Lower lobe of right lung (tissue), 2 donors: ENCODE measurements at regions not wholly inside any gene's neighbourhood (a gene's known extent, or its start where the extent isn't known, plus 50 kb on each side); places are given as distances from the start of the nearest gene placed in this dataset.

Experiments
- ATAC-seq, 2 donors: fragments of 200-7000 bp; cut with Tn5 transposase; one replicate each; pipeline ENCODE4 v1.9.1; 2020 to 2022; ENCODE audit warnings: mild to moderate bottlenecking in 2 of 2, moderate library complexity in 2 of 2
- DNase-seq: peaks from one replicate; pipeline ENCODE4 v3.0.0-alpha.2; 2020
- H3K27ac ChIP-seq: fragments of 200-600 bp; one replicate; pipeline ENCODE4 v1.8.0; 2022
- H3K27me3 ChIP-seq: fragments of 200-600 bp; one replicate; pipeline ENCODE4 v1.8.0; 2022; ENCODE audit warnings: low read depth
- H3K36me3 ChIP-seq: fragments of 200-600 bp; one replicate; pipeline ENCODE4 v1.8.0; 2022; ENCODE audit warnings: mild to moderate bottlenecking
- H3K4me1 ChIP-seq: fragments of 200-600 bp; one replicate; pipeline ENCODE4 v1.8.0; 2022
- H3K4me3 ChIP-seq: fragments of 200-600 bp; one replicate; pipeline ENCODE4 v1.8.0; 2022; ENCODE audit warnings: mild to moderate bottlenecking
- H3K9me3 ChIP-seq: fragments of 200-600 bp; one replicate; pipeline ENCODE4 v1.8.0; 2022
- CTCF ChIP-seq: fragments of 200-600 bp; IDR thresholded peaks from one replicate; pipeline ENCODE4 v1.8.0; 2022; ENCODE audit warnings: antibody characterized with exemption, mild to moderate bottlenecking
- intact Hi-C: fragments of 100-400 bp; cut with DNase I; formaldehyde crosslinking; loops from one replicate; pipeline ENCODE4 v1.11.0; 2022
- donor health status: DM: no; HTN: yes; CAD: no; lungs with severe emphysema.

GRCh38 chr22:27152883-27153282 is 495.5 kb downstream of the MIAT start:
- ATAC-seq = no peak

GRCh38 chr22:27153386-27153785 is 496.0 kb downstream of the MIAT start:
- ATAC-seq = no peak
- peaks cover 3% of the 10 kb centered on the region for H3K9me3 ChIP-seq
- no peak overlapping the region for H3K4me3 ChIP-seq
- H3K4me1 ChIP-seq = peaks cover 19% of the 10 kb centered on the region
- intact Hi-C loops = no loop called here
- peaks cover 5% of the 10 kb centered on the region for H3K27me3 ChIP-seq
- no peak for TF ChIP-seq CTCF
- no peak for DNase-seq
- H3K27ac ChIP-seq = no peak overlapping the region
- no peaks in the 10 kb centered on the region for H3K36me3 ChIP-seq

More at GRCh38 chr22:27152883-27153282, 495.5 kb downstream of the MIAT start:
- Histone ChIP-seq H3K27ac (no peak overlapping the region), H3K4me1 (peaks cover 19% of the 10 kb centered on the region), H3K4me3 (no peak overlapping the region), H3K9me3 (peaks cover 3% of the 10 kb centered on the region), H3K27me3 (peaks cover 5% of the 10 kb centered on the region), H3K36me3 (no peaks in the 10 kb centered on the region)
- TF ChIP-seq CTCF = no peak
- DNase-seq = no peak
- intact Hi-C loops = no loop called here

GRCh38 chr22:27154717-27155116 is 497.3 kb downstream of the MIAT start:
- peaks cover 8% of the 10 kb centered on the region for H3K27me3 ChIP-seq
- intact Hi-C loops = no loop called here
- no peak for TF ChIP-seq CTCF
- H3K27ac ChIP-seq = no peak overlapping the region
- no peaks in the 10 kb centered on the region for H3K36me3 ChIP-seq
- DNase-seq = no peak
- H3K4me3 ChIP-seq = no peak overlapping the region
- peaks cover 18% of the 10 kb centered on the region for H3K4me1 ChIP-seq
- ATAC-seq = no peak
- peaks cover 3% of the 10 kb centered on the region for H3K9me3 ChIP-seq

- intact Hi-C loops = no loop called here
- no peak for TF ChIP-seq CTCF
- no peak for ATAC-seq
Measured at GRCh38 chr22:27156821-27157489, 499.6 kb downstream of the MIAT start.

GRCh38 chr22:27157666-27158370 is 500.4 kb downstream of the MIAT start:
- peaks cover 1% of the 10 kb centered on the region for H3K9me3 ChIP-seq
- no peak overlapping the region for H3K4me3 ChIP-seq
- ATAC-seq (no peak), DNase-seq (no peak)
- H3K36me3 ChIP-seq = no peaks in the 10 kb centered on the region
- H3K4me1 ChIP-seq = peaks cover 5% of the 10 kb centered on the region
- intact Hi-C loops = no loop called here
- no peak overlapping the region for H3K27ac ChIP-seq
- TF ChIP-seq CTCF = no peak
- H3K27me3 ChIP-seq = peaks cover 14% of the 10 kb centered on the region

More at GRCh38 chr22:27156821-27157489, 499.6 kb downstream of the MIAT start:
- Histone ChIP-seq H3K36me3 (no peaks in the 10 kb centered on the region), H3K4me3 (no peak overlapping the region), H3K27me3 (peaks cover 14% of the 10 kb centered on the region), H3K4me1 (peaks cover 5% of the 10 kb centered on the region), H3K27ac (no peak overlapping the region), H3K9me3 (peaks cover 3% of the 10 kb centered on the region)
- DNase-seq = no peak
